HCT116 (cell line): ENCODE measurements at regions not wholly inside any gene's neighbourhood (a gene's known extent, or its start where the extent isn't known, plus 50 kb on each side); places are given as distances from the start of the nearest gene placed in this dataset.

ENCODE experiments used
- CTCF ChIP-seq, 3 experiments: fragments of 200-600 bp in 1 of 3; sonication (generic) in 1 of 3; IDR thresholded peaks in 2 of 3; conservative IDR thresholded peaks in 1 of 3; 2 replicates each; pipeline ENCODE4 v1.5.1; 2012 to 2017; ENCODE audit warnings: low read depth in 2 of 3, low read length in 2 of 3, antibody characterized with exemption in 1 of 3, borderline replicate concordance in 1 of 3, control low read depth in 1 of 3, mild to moderate bottlenecking in 1 of 3, mixed read lengths in 1 of 3, mixed run types in 1 of 3, moderate library complexity in 1 of 3; ENCODE audit not compliant: insufficient read depth in 1 of 3
- EGR1 ChIP-seq: IDR thresholded peaks from 2 replicates; pipeline ENCODE4 v1.6.1; 2012; ENCODE audit warnings: low read depth
- EZH2 ChIP-seq: fragments of 200-600 bp; sonication (generic); IDR thresholded peaks from 2 replicates; pipeline ENCODE4 v1.6.1; 2017; ENCODE audit warnings: antibody characterized with exemption, mixed run types
- POLR2A ChIP-seq: IDR thresholded peaks from 2 replicates; pipeline ENCODE4 v1.7.0; 2011; ENCODE audit warnings: borderline replicate concordance; ENCODE audit not compliant: insufficient read depth, insufficient read length; ENCODE audit errors: extremely low read depth
- POLR2AphosphoS5 ChIP-seq: IDR thresholded peaks from 2 replicates; pipeline ENCODE4 v1.6.1; 2011; ENCODE audit warnings: mild to moderate bottlenecking, low read depth, low read length, moderate library complexity
- REST ChIP-seq: IDR thresholded peaks from 2 replicates; pipeline ENCODE4 v1.6.1; 2012; ENCODE audit warnings: low read depth
- YY1 ChIP-seq: IDR thresholded peaks from 2 replicates; pipeline ENCODE4 v1.6.1; 2011; ENCODE audit warnings: low read length, low read depth, moderate library complexity, mild to moderate bottlenecking; ENCODE audit not compliant: insufficient replicate concordance; ENCODE audit errors: extremely low read depth

GRCh38 chr5:158079097-158079496, 220.2 kb upstream of the CLINT1 start:
- TF ChIP-seq YY1, result no peak
- TF ChIP-seq EZH2, result no peak
- TF ChIP-seq CTCF (IDR thresholded peaks at IDR 0.05 in 2 of 3, conservative IDR thresholded peaks at IDR 0.05 in 1 of 3; ENCODE audit: borderline replicate concordance in 1 of 3, insufficient read depth in 1 of 3, low read depth in 2 of 3, low read length in 2 of 3), result no peak
- no peak for TF ChIP-seq EGR1
- no peak for TF ChIP-seq REST
- no peak for TF ChIP-seq POLR2A
- no peak for TF ChIP-seq POLR2AphosphoS5
